ENCODE measurements at regions not wholly inside any gene's neighbourhood (a gene's known extent, or its start where the extent isn't known, plus 50 kb on each side); places are given as distances from the start of the nearest gene placed in this dataset.

DNA sequence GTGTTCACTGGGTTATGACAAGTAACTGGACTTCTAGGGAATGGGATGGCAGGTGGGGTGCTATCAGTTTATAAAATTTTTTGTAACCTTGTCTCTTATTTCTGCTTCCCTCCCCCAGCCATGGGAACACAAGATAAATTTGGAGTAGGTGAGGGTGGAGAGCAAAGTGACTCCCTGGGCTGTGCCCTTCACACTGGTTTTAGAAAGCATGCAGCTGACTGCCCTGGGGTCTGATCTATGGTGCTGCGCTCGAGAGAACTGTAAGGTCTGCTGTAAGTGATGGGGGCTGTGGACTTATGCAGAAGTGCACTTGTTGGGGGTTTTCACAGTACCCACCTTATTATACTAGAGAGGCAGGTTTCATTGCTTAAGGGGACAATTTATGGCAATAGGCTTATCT is 247.7 kb upstream of the DMRT1 start:
- TF ChIP-seq L3MBTL2 (conservative IDR thresholded peaks at IDR 0.05): no peak
- TF ChIP-seq SP1 (IDR thresholded peaks at IDR 0.05): no peak
- TF ChIP-seq SUZ12 (IDR thresholded peaks at IDR 0.05): no peak
- no peak for TF ChIP-seq FOXK2 (IDR thresholded peaks at IDR 0.05)

Data from HEK293T (cell line).